HL-60 (cell line): ENCODE measurements at regions not wholly inside any gene's neighbourhood (a gene's known extent, or its start where the extent isn't known, plus 50 kb on each side); places are given as distances from the start of the nearest gene placed in this dataset.

ENCODE experiments used
- DNase-seq, 2 experiments: peaks; one replicate each; pipeline ENCODE4 v3.0.0-alpha.2; 2010 to 2020; ENCODE audit warnings: low read depth in 1 of 2, low spot score in 1 of 2
- H3K27ac ChIP-seq: fragments of 250-450 bp; sonication (Bioruptor Pico); replicated peaks from 2 replicates; pipeline ENCODE4 v1.5.1; 2020; ENCODE audit warnings: mild to moderate bottlenecking, moderate library complexity
- H3K27me3 ChIP-seq: fragments of 250-450 bp; sonication (Bioruptor Pico); 2 replicates; pipeline ENCODE4 v1.5.1; 2021; ENCODE audit warnings: mild to moderate bottlenecking, moderate library complexity; ENCODE audit not compliant: insufficient read depth, poor library complexity, severe bottlenecking
- H3K4me3 ChIP-seq: replicated peaks from 2 replicates; pipeline ENCODE4 v1.5.1; 2011; ENCODE audit warnings: mild to moderate bottlenecking, control low read depth, low read length; ENCODE audit not compliant: insufficient read depth
- GABPA ChIP-seq: IDR thresholded peaks from 2 replicates; pipeline ENCODE4 v1.6.1; 2012; ENCODE audit warnings: low read depth
- POLR2AphosphoS5 ChIP-seq: IDR thresholded peaks from 2 replicates; pipeline ENCODE4 v1.6.1; 2012; ENCODE audit warnings: low read depth
- SPI1 ChIP-seq: IDR thresholded peaks from 2 replicates; pipeline ENCODE4 v1.6.1; 2012; ENCODE audit warnings: low read depth, mild to moderate bottlenecking, borderline replicate concordance
- TF ChIP-seq, protein P1 (sequence below): IDR thresholded peaks from one replicate; pipeline ENCODE4 v1.5.1; 2011; ENCODE audit warnings: low read length, control low read depth, inconsistent platforms; ENCODE audit not compliant: insufficient read depth
- TF ChIP-seq, protein P2 (sequence below): IDR thresholded peaks from 2 replicates; pipeline ENCODE4 v1.6.1; 2012; ENCODE audit warnings: low read depth; ENCODE audit not compliant: insufficient replicate concordance

DNA sequence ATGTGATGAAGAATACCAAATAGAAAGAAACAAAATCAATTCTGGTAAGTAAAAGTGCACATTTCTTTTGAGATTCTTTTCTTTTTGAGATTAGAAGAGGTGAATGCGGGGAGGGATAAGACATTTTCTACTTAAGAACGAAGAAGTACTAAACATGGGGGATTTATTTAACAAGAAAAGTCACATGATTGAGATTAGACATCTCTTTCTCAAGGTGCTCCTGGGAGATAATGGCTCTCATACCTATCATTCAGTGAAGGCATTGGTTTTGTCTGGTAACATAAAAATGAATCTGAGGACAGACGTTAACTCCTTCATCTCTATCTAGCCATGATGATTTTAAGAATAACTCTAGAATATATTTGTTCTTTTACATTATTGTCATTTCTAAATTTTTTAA is 147.9 kb upstream of the SAMSN1 start:
- TF ChIP-seq SPI1 (no peak), POLR2AphosphoS5 (no peak), GABPA (no peak)
- TF ChIP-seq, protein P1, sequence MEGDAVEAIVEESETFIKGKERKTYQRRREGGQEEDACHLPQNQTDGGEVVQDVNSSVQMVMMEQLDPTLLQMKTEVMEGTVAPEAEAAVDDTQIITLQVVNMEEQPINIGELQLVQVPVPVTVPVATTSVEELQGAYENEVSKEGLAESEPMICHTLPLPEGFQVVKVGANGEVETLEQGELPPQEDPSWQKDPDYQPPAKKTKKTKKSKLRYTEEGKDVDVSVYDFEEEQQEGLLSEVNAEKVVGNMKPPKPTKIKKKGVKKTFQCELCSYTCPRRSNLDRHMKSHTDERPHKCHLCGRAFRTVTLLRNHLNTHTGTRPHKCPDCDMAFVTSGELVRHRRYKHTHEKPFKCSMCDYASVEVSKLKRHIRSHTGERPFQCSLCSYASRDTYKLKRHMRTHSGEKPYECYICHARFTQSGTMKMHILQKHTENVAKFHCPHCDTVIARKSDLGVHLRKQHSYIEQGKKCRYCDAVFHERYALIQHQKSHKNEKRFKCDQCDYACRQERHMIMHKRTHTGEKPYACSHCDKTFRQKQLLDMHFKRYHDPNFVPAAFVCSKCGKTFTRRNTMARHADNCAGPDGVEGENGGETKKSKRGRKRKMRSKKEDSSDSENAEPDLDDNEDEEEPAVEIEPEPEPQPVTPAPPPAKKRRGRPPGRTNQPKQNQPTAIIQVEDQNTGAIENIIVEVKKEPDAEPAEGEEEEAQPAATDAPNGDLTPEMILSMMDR: no peak
- TF ChIP-seq, protein P2, sequence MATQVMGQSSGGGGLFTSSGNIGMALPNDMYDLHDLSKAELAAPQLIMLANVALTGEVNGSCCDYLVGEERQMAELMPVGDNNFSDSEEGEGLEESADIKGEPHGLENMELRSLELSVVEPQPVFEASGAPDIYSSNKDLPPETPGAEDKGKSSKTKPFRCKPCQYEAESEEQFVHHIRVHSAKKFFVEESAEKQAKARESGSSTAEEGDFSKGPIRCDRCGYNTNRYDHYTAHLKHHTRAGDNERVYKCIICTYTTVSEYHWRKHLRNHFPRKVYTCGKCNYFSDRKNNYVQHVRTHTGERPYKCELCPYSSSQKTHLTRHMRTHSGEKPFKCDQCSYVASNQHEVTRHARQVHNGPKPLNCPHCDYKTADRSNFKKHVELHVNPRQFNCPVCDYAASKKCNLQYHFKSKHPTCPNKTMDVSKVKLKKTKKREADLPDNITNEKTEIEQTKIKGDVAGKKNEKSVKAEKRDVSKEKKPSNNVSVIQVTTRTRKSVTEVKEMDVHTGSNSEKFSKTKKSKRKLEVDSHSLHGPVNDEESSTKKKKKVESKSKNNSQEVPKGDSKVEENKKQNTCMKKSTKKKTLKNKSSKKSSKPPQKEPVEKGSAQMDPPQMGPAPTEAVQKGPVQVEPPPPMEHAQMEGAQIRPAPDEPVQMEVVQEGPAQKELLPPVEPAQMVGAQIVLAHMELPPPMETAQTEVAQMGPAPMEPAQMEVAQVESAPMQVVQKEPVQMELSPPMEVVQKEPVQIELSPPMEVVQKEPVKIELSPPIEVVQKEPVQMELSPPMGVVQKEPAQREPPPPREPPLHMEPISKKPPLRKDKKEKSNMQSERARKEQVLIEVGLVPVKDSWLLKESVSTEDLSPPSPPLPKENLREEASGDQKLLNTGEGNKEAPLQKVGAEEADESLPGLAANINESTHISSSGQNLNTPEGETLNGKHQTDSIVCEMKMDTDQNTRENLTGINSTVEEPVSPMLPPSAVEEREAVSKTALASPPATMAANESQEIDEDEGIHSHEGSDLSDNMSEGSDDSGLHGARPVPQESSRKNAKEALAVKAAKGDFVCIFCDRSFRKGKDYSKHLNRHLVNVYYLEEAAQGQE: no peak
- Histone ChIP-seq H3K27me3 (no peaks in the 10 kb centered on the region), H3K4me3 (no peak overlapping the region), H3K27ac (no peak overlapping the region)
- no peak for DNase-seq

DNA sequence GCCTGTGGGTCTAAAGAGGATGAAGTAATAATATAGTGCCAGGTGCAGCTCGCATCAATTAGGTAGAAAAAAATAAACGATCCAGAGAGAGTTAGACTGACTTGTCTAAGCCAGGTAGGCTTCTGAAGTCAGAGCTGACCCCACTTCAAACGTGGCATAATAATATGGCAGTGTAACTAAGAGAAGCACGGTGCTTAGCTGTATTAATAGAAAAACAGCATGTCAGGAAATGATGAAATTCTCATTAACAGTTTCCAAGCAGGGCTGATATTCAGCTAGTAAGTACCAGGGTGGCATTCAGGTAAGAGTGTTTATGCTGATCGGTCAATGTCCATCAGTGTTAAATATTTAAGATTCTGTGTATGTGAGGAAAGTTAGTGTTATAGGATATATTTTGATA is 145.8 kb upstream of the SAMSN1 start:
- no peaks in the 10 kb centered on the region for H3K27me3 ChIP-seq
- TF ChIP-seq, protein P2: no peak
- TF ChIP-seq, protein P1: no peak
- TF ChIP-seq GABPA (no peak), POLR2AphosphoS5 (no peak), SPI1 (no peak)
- no peak overlapping the region for H3K4me3 ChIP-seq
- DNase-seq: no peak
- no peak overlapping the region for H3K27ac ChIP-seq

DNA sequence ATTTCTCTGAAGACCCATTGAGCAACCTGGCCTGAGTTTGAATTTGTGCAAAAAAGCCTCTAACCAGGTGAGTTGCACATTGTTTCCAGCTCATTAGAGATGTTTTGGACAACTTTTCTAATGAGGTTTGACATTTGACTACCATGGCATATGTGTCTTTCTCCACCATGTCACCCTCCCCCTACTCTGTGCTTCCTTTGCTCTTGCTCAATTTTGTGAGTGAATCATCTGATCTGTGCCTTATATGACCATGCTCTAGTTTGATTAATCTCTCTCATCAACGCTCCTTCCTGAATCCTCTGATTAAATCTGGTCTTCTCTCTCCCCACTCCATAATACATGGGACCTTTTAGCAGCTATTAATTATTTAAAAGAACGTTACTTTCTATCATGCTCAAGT is 144.8 kb upstream of the SAMSN1 start:
- TF ChIP-seq, protein P2: no peak
- no peak for TF ChIP-seq POLR2AphosphoS5
- TF ChIP-seq SPI1: no peak
- Histone ChIP-seq H3K4me3 (no peak overlapping the region), H3K27ac (no peak overlapping the region), H3K27me3 (no peaks in the 10 kb centered on the region)
- peak; percentile 27 to 45 for DNase-seq

DNA sequence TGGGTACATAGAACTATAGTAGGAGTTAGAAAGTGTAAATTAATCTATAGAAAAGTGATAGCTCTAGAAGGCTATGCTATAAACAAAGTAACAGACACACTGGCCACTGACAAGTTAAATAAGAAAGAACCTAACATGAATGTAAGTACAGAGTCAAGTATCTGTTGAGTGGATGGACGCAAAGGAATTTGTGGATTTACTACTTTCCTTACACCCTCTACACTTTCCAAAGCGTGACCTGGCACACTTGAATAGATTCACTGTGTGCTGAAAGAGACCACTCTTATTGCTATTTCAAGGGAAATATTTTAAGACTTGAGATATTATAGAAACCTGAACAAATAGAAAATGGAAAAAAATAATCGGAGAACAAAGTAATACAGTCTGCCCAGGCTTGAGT is 142.8 kb upstream of the SAMSN1 start:
- Histone ChIP-seq H3K27ac (no peak overlapping the region), H3K27me3 (no peaks in the 10 kb centered on the region), H3K4me3 (no peak overlapping the region)
- TF ChIP-seq SPI1 (no peak), GABPA (no peak), POLR2AphosphoS5 (no peak)
- TF ChIP-seq, protein P2: no peak
- TF ChIP-seq, protein P1: no peak
- no peak for DNase-seq
